HG03457 (cell line): ENCODE measurements at regions not wholly inside any gene's neighbourhood (a gene's known extent, or its start where the extent isn't known, plus 50 kb on each side); places are given as distances from the start of the nearest gene placed in this dataset.

ENCODE experiments used
- ATAC-seq: cut with Tn5 transposase; IDR thresholded peaks from one replicate; pipeline ENCODE4 v1.9.1; 2021; ENCODE audit warnings: moderate number of reproducible peaks; ENCODE audit not compliant: unreplicated experiment

DNA sequence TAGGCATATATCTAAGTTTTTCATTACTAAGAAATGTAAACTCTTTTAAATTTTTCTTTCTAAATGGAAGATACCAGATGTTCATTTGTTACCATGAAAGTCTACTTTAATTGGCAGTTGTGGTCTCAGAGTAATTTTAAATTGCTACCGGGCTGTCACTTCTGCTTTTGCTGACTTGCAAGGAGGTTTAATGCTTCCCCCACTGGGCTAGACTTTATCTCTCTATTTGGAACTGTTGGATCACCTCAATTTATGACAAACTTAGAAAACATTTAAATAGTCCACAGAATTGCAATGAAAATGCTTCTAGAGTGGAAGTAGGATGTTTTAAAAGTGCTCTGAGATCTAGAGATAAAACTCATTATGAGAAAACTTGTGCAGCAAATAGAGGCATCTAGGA is 479.8 kb upstream of the GOT2 start:
- no peak for ATAC-seq

- ATAC-seq, result no peak
Measured at GRCh38 chr16:59212492-59213024, 478.4 kb upstream of the GOT2 start.

DNA sequence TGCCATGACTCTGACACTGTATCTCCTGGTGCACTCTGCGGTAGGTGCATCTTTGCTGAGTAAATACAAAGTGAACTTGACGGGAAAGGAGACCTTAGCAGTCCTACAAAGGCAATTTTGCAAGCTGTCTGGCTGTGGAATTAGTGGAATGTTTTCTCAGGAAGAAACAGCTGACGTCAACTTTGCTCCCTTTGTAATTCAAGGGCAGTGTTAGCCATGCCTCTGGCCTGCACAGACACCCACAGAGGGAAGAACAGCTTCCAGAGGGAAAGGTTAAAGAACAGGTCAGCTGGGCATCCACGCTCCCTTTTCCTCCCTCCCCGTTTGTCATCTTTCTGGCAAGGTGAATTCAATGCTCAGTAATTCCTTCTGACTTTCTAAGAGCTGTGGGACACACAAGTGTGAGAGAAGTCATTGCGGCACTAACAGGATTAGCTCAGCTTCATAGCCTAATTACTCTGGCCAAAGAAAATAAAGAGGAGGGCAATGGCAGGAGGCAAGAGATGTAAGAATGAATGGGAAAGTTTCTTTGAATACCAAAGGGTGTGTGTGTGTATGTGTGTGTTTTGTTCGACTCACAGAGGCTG is 476.9 kb upstream of the GOT2 start:
- ATAC-seq, result no peak

DNA sequence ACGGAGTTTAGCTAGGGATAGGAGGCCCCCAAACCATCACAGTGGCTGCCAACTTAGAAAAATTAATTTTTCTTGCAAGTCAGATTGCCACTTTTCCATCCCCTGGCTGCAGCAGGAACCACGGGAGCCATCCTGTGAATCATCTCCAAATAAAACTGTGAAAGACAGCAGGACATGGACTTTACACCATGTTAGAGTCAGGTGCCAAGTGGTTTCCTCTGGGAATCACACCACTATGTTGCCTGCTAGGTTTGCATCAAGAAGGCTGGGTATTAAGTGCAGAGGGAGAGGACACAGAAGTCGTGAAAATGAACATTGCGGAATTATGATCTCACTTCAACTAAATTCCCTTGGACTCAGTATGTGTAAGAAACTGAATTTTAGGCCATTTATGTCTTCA is 471.3 kb upstream of the GOT2 start:
- ATAC-seq, result no peak

GRCh38 chr16:59204589-59204988 is 470.5 kb upstream of the GOT2 start:
- no peak for ATAC-seq

DNA sequence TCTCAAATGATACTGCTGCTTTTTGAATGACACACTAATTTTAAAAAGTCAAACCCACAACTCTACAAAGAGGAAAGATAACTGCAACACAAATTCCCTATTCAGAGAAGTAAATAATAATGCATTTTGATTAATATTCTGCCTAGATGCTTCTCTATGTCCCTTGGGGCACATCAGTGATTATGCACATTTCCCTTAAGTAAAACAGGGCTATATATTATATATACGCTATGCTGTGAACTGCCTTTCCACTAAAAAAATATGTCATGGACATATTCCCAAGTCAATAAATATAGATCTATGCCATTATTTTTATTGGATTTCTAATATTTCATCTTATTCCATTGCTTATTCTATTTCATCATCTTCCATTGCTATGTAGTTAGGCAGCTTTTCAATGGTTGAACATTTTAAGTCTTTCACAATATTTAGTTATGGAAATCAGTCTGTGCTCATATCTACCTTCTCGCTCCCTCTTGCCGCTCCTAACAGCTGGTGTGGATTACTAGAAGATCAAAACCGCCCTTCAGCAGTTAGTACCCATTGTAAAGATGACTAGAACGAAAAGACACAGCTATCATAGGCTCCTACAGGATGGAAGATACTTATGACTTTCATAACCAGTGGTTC is 468.2 kb upstream of the GOT2 start:
- ATAC-seq, result no peak

DNA sequence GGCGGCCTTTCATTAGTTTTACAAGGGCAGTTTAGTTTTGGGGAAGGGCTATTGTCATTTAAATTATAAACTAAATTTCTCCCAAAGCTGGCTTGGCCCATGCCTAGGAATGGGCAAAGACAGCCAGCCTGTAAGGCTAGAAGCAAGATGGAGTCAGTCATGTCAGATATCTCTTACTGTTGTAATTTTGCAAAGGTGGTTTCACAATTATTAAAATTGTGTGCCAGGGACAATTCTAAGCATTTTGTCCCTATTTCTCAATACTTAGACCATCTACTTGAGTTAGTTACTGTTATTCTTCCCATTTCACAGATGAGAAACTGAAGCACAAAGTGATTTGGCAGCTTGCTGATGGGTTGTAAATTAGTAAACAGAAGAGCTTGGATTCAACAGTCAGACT is 467.7 kb upstream of the GOT2 start:
- ATAC-seq, result no peak

DNA sequence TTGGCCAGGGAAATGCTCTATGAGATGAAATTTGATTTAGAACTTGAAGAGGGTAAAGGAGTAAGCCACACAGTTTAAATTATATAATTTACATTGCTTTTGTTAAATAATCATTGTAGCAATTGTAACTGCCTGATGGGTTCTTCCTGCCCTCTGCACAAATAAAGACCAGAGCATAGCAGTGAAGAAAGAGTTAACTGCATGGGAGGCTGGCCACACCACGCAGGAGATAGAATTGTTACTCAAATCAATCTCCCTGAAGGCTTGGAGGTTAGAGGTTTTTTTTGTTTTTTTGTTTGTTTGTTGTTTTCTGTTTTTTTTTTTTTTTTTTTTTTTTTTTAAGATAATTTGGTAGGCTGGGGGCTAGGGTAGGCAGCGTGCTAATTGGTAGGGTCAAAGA is 467.0 kb upstream of the GOT2 start:
- ATAC-seq, result no peak

- ATAC-seq, result no peak
Measured at GRCh38 chr16:59198487-59198886, 464.4 kb upstream of the GOT2 start.

- ATAC-seq, result no peak
Measured at GRCh38 chr16:59195242-59195641, 461.1 kb upstream of the GOT2 start.

DNA sequence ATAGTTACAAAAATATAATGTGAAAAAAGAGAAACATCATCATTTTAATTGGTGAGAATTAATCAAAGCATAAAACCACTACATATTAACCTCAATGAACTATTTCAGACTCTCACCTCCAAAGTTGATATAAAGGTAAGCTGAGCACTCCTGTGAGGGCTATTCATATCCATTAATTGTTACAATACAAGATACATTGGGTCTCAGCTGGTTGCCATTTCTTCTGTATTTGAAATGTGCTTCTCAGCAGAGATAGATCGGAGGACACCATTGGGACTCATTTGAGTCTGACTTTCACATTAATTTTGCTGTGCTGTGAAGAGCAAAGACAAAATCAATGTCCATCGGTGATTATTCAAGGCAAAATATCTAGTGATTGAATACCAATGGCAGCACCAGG is 459.5 kb upstream of the GOT2 start:
- ATAC-seq, result no peak

GRCh38 chr16:59192551-59193199 is 458.6 kb upstream of the GOT2 start:
- ATAC-seq, result no peak

GRCh38 chr16:59190731-59191130 is 456.6 kb upstream of the GOT2 start:
- no peak for ATAC-seq

- no peak for ATAC-seq
Measured at GRCh38 chr16:59188029-59188428, 453.9 kb upstream of the GOT2 start.

- no peak for ATAC-seq
Measured at GRCh38 chr16:59181821-59182420, 447.8 kb upstream of the GOT2 start.

GRCh38 chr16:59180083-59180476 is 446.0 kb upstream of the GOT2 start:
- no peak for ATAC-seq

DNA sequence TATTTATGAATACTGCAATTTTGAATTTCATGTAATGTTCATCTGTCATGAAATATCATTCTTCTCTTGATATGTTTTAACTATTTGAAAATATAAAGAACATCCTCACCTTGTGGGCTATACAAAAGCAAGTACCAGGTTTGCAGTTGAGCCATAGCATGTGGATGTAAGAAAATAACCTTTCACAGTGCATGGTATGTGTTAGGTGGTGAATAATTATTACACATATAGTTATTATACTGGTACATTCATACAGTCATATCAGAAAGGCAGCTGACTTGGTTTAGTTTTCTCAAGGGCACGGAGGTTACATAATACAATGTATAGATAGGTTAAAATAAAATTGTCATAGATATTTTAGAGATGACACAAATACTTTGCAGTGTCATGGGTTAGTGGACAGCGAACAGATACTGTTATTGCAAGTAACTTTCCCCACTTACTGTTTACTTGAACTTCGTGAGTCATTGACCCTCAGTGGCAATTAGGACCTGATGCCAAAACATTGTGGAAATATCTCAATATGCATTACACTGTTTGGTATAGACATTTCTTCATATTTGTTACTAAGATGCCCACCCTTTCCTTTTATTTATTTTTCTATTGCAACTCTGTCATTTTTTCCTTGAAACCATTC is 445.4 kb upstream of the GOT2 start:
- ATAC-seq, result no peak

- no peak for ATAC-seq
Measured at GRCh38 chr16:59173408-59173831, 439.3 kb upstream of the GOT2 start.

- no peak for ATAC-seq
Measured at GRCh38 chr16:59170099-59170712, 436.1 kb upstream of the GOT2 start.

DNA sequence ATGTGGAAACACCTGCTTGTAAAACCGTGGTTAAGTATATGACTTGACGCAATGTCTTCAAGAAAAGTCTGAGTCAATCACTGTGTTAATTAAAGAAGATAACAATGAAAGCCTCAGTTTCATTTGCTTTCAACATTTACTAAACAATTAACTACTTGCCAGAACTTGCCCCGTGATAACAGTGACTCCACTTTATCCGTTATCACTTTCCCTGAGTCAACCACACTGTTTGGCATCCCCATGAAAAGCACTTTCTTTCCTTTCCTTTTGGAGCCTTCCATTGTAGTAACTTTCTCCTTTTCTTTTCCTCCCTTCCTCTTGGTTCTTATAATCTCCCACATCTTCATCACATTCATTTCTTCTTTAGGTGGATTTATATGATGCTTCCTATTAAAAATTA is 435.1 kb upstream of the GOT2 start:
- ATAC-seq, result no peak
